Endodermal cell (in vitro differentiated cells): ENCODE measurements at regions not wholly inside any gene's neighbourhood (a gene's known extent, or its start where the extent isn't known, plus 50 kb on each side); places are given as distances from the start of the nearest gene placed in this dataset.

Experiments used
- DNase-seq: peaks from one replicate; pipeline ENCODE4 v3.0.0-alpha.2; 2017
- H3K27ac ChIP-seq: 2 replicates; pipeline ENCODE4 v1.5.1; 2013; ENCODE audit warnings: mild to moderate bottlenecking, low read depth, low read length, moderate library complexity
- H3K27me3 ChIP-seq: 2 replicates; pipeline ENCODE4 v1.6.1; 2013; ENCODE audit warnings: mild to moderate bottlenecking, low read length, moderate library complexity; ENCODE audit not compliant: insufficient read depth, control insufficient read depth, poor library complexity, severe bottlenecking
- H3K36me3 ChIP-seq: 2 replicates; pipeline ENCODE4 v1.7.0; 2013; ENCODE audit warnings: mild to moderate bottlenecking, low read length, moderate library complexity; ENCODE audit not compliant: control insufficient read depth, insufficient read depth
- H3K4me1 ChIP-seq: one replicate; pipeline ENCODE4 v1.7.0; 2013; ENCODE audit warnings: low read length; ENCODE audit not compliant: control insufficient read depth, insufficient read depth
- H3K4me3 ChIP-seq: 2 replicates; pipeline ENCODE4 v1.5.1; 2013; ENCODE audit warnings: mild to moderate bottlenecking, low read length, moderate library complexity
- H3K9ac ChIP-seq: 2 replicates; pipeline ENCODE4 v1.6.1; 2013; ENCODE audit warnings: mild to moderate bottlenecking, low read length, moderate library complexity; ENCODE audit not compliant: poor library complexity, severe bottlenecking; ENCODE audit errors: extremely low read depth
- H3K9me3 ChIP-seq: 2 replicates; pipeline ENCODE4 v1.6.1; 2013; ENCODE audit warnings: mild to moderate bottlenecking, low read length, moderate library complexity; ENCODE audit not compliant: control insufficient read depth
- H3K27ac Mint-ChIP-seq: 2 replicates; pipeline ENCODE4 v1.8.0; 2020; ENCODE audit warnings: mixed read lengths
- H3K27me3 Mint-ChIP-seq: 2 replicates; pipeline ENCODE4 v1.8.0; 2021; ENCODE audit warnings: mild to moderate bottlenecking, mixed read lengths; ENCODE audit not compliant: insufficient read depth
- H3K36me3 Mint-ChIP-seq: 2 replicates; pipeline ENCODE4 v1.8.0; 2020; ENCODE audit warnings: low read depth, mixed read lengths
- H3K4me1 Mint-ChIP-seq: 2 replicates; pipeline ENCODE4 v1.8.0; 2020; ENCODE audit warnings: mixed read lengths
- H3K4me3 Mint-ChIP-seq: 2 replicates; pipeline ENCODE4 v1.8.0; 2020; ENCODE audit warnings: mild to moderate bottlenecking, moderate library complexity, mixed read lengths
- H3K9me3 Mint-ChIP-seq: 2 replicates; pipeline ENCODE4 v1.8.0; 2020; ENCODE audit warnings: mild to moderate bottlenecking, mixed read lengths
- WGBS, 2 experiments: methylation state at CpG; one replicate each; pipeline versions ENCODE4 v1.1.5 to v1.1.7; 2013; ENCODE audit warnings: missing lambda C conversion rate in 2 of 2, mixed read lengths in 1 of 2; ENCODE audit not compliant: insufficient coverage in 1 of 2, insufficient read length in 1 of 2; 5-methylcytosine and 5-hydroxymethylcytosine counted together
- TF ChIP-seq, protein P1 (sequence below): fragments of 200-600 bp; sonication (generic); conservative IDR thresholded peaks from 2 replicates; pipeline ENCODE4 v1.5.0; 2021; ENCODE audit warnings: antibody characterized with exemption, mild to moderate bottlenecking

- Histone ChIP-seq H3K27ac (no peak overlapping the region), H3K36me3 (no peaks in the 10 kb centered on the region), H3K9ac (no peak overlapping the region), H3K4me1 (no peaks in the 10 kb centered on the region), H3K9me3 (no peaks in the 10 kb centered on the region), H3K4me3 (no peak overlapping the region), H3K27me3 (no peaks in the 10 kb centered on the region)
- Mint-ChIP-seq H3K36me3 (no peaks in the 10 kb centered on the region), H3K9me3 (no peaks in the 10 kb centered on the region), H3K27me3 (no peaks in the 10 kb centered on the region), H3K4me1 (no peaks in the 10 kb centered on the region), H3K4me3 (no peak overlapping the region), H3K27ac (no peak overlapping the region)
- TF ChIP-seq, protein P1, sequence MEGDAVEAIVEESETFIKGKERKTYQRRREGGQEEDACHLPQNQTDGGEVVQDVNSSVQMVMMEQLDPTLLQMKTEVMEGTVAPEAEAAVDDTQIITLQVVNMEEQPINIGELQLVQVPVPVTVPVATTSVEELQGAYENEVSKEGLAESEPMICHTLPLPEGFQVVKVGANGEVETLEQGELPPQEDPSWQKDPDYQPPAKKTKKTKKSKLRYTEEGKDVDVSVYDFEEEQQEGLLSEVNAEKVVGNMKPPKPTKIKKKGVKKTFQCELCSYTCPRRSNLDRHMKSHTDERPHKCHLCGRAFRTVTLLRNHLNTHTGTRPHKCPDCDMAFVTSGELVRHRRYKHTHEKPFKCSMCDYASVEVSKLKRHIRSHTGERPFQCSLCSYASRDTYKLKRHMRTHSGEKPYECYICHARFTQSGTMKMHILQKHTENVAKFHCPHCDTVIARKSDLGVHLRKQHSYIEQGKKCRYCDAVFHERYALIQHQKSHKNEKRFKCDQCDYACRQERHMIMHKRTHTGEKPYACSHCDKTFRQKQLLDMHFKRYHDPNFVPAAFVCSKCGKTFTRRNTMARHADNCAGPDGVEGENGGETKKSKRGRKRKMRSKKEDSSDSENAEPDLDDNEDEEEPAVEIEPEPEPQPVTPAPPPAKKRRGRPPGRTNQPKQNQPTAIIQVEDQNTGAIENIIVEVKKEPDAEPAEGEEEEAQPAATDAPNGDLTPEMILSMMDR: no peak
- DNase-seq: no peak
- 0% methylated on average over 1 of the region's 1 CpG; no CpG with 5 or more reads in 1 of the 2 experiments for WGBS, 2 experiments
Measured at GRCh38 chr3:70138606-70139005, 139.1 kb downstream of the SAMMSON start.
